SJSA1 (cell line): ENCODE measurements at regions not wholly inside any gene's neighbourhood (a gene's known extent, or its start where the extent isn't known, plus 50 kb on each side); places are given as distances from the start of the nearest gene placed in this dataset.

ENCODE experiments used
- DNase-seq, 2 experiments: peaks; one replicate each; pipeline ENCODE4 v3.0.0-alpha.2; 2015 to 2020; ENCODE audit warnings: low spot score in 2 of 2, low read depth in 1 of 2
- H3K27ac ChIP-seq: fragments of 250-450 bp; sonication (Bioruptor Pico); 2 replicates; pipeline ENCODE4 v1.5.1; 2020; ENCODE audit warnings: mild to moderate bottlenecking, moderate library complexity
- H3K27me3 ChIP-seq: fragments of 250-450 bp; sonication (Bioruptor Pico); replicated peaks from 2 replicates; pipeline ENCODE4 v1.5.1; 2020; ENCODE audit warnings: mild to moderate bottlenecking, moderate library complexity
- H3K36me3 ChIP-seq: fragments of 250-450 bp; sonication (Bioruptor Pico); 2 replicates; pipeline ENCODE4 v1.5.1; 2020; ENCODE audit warnings: mild to moderate bottlenecking
- H3K4me1 ChIP-seq: fragments of 250-450 bp; sonication (Bioruptor Pico); replicated peaks from 2 replicates; pipeline ENCODE4 v1.6.1; 2021; ENCODE audit warnings: mild to moderate bottlenecking
- H3K4me3 ChIP-seq: fragments of 250-450 bp; sonication (Bioruptor Pico); 2 replicates; pipeline ENCODE4 v1.5.1; 2020; ENCODE audit warnings: mild to moderate bottlenecking
- H3K9me3 ChIP-seq: fragments of 250-450 bp; sonication (Bioruptor Pico); replicated peaks from 2 replicates; pipeline ENCODE4 v1.5.1; 2020; ENCODE audit warnings: mild to moderate bottlenecking

DNA sequence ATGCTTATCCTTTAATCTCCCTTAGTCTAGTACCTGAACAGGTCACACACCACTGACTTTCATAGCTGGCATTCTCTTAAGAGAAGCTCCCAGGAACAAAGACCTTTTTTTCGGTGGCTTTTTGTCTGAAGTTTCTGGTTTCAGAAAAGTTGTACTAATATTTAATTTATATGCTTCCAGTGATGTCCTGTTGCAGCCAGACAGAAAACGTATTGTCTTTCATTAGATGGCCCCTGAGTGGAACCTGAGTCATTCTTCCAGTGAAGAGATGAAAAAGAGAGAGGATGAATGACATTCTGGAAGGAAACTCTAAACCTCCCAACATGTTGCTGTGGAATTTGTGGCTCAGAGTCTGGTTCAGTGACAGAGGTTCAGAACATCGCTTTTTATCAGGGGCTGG is 274.8 kb upstream of the TAC1 start:
- Histone ChIP-seq H3K27me3 (no peaks in the 10 kb centered on the region), H3K4me1 (no peaks in the 10 kb centered on the region), H3K36me3 (no peaks in the 10 kb centered on the region), H3K27ac (no peak overlapping the region), H3K9me3 (no peaks in the 10 kb centered on the region; the same call in 1 of the 2 replicates), H3K4me3 (no peak overlapping the region)
- DNase-seq, result no peak

DNA sequence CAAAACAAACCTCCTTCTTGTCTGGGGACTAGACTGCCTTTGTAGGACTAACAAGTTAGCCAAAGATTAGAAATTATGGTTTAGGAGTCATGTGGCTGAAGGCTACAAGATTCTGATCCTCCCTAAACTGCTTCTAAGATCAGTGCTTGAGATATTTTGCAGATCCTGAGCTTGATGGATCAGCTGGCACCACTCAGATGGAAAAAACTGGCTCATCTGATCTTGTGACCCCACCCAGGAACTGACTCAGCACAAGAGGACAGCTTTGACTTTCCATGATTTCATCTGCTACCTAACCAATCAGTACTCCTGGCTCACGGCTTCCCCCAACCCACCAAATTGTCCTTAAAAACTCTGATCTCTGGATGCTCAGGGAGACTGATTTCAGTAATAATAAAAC is 271.5 kb upstream of the TAC1 start:
- H3K27ac ChIP-seq, result no peak overlapping the region
- no peaks in the 10 kb centered on the region for H3K9me3 ChIP-seq
- no peaks in the 10 kb centered on the region for H3K36me3 ChIP-seq
- DNase-seq, result no peak
- H3K4me1 ChIP-seq, result no peaks in the 10 kb centered on the region
- no peaks in the 10 kb centered on the region for H3K27me3 ChIP-seq
- no peak overlapping the region for H3K4me3 ChIP-seq

DNA sequence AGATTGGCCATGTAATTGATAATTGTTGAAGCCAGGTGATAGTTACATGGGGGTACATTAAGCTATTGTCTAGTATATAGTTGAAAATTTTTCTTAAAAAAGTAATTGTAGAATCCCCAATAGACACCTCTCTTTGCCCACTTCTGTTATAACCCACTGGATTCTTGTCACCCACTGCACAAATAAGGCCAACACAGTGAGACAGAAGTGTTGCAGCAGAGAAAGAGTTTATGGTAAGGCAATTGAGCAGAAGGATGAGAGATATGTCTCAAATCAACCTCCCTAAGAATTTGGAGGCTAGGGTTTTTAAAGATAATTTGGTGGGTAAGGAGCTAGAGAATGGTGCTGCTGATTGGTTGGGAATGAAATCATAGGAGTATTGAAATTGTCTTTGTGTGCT is 270.3 kb upstream of the TAC1 start:
- H3K9me3 ChIP-seq, result no peaks in the 10 kb centered on the region
- no peaks in the 10 kb centered on the region for H3K27me3 ChIP-seq
- H3K27ac ChIP-seq, result no peak overlapping the region
- no peak for DNase-seq
- no peak overlapping the region for H3K4me3 ChIP-seq
- H3K36me3 ChIP-seq, result no peaks in the 10 kb centered on the region
- H3K4me1 ChIP-seq, result no peaks in the 10 kb centered on the region

DNA sequence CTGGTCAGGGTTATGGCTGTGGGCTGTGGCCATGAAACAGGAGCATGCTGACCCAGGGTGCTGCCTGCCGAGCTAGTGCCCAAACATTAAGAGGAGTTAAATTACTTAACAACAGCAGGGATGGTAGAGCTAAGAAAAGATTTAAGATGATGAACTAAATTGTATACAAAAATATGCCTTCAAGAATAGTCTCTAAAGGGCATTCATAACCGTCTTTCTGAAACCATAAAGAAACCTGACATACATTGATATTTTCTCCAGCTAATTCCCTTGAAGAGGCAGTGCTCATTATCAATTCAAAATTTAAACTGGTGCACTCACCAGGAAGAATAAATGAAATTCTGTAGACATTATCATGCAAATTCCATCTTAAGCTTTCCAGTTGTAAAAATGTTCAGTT is 265.8 kb upstream of the TAC1 start:
- Histone ChIP-seq H3K4me3 (no peak overlapping the region), H3K4me1 (no peaks in the 10 kb centered on the region), H3K27ac (no peak overlapping the region), H3K36me3 (no peaks in the 10 kb centered on the region), H3K9me3 (no peaks in the 10 kb centered on the region), H3K27me3 (no peaks in the 10 kb centered on the region)
- DNase-seq, result no peak

DNA sequence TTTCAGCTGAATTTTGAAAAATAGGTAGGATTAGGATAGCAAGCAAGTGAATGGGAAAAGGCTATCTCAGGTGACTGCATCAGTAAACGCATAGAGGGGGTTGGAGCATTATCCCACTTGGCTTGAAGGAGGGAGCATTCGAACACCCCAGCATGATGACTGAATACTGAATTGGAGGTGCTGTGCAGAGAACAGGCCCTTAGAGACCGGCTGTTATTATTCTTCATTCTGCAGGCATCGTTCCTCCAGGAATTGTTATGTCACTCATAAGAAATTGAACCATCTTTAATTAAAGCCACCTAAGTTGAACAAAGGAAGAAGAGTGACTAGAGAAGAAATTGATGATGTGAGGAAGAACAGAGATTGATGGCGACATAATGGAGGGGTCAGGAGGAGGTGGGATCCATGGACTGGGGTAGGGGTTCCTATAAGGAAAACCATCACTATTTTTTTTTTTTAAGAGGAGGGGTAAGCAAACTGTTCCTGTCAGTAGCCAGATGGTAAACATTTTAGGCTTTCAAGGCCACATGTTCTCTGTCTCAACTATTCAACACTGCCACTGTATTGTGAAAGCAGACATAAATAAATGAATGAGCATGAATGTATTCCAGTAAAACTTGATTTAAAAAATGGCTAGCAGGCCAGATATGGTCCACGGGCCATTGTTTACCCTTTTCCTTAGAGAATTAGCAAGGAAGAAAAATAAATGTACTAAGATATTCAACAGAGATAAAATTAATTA is 264.7 kb upstream of the TAC1 start:
- Histone ChIP-seq H3K27ac (no peak overlapping the region), H3K4me3 (no peak overlapping the region), H3K27me3 (no peaks in the 10 kb centered on the region), H3K36me3 (no peaks in the 10 kb centered on the region), H3K9me3 (no peaks in the 10 kb centered on the region), H3K4me1 (no peaks in the 10 kb centered on the region)
- DNase-seq, result no peak

DNA sequence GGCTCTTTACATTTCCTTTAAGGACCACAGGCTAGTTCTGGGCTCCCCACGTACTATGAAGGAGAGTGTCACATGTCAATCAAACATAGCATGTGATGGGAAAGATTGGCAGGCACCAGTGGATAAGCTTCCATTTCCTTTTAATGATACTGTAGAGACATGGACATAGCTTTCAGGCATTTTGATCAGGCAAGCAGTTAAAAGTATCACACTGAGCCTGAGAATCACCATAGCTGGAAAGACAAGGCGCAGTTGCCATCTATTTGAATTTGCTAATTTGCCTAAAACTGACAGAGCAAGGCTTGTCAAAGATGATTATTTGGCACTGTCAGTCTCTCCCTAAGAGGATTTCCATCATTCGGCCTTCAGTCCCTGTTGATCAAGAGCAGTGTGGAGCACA is 263.4 kb upstream of the TAC1 start:
- DNase-seq, result no peak
- Histone ChIP-seq H3K36me3 (no peaks in the 10 kb centered on the region), H3K9me3 (no peaks in the 10 kb centered on the region), H3K4me1 (no peaks in the 10 kb centered on the region), H3K27me3 (no peaks in the 10 kb centered on the region), H3K4me3 (no peak overlapping the region), H3K27ac (no peak overlapping the region)

DNA sequence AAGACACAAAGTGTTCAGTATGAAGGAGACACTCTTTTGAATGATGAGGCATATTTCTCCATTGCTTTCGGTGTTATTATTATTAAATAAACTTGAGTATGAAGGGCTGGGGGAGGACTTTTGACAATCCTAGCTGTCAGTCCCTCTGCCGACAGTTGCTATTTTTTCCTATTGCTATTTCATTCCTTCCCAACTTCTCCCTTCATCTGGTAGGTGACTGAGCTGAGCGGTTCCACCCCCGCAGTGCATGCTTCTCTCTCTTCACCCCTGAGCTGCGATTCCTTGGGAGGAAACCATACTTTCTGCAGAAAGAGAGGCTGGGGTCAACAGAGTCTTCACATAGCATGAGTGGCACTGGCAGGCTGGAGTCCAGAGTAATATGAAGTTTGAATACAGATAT is 261.2 kb upstream of the TAC1 start:
- Histone ChIP-seq H3K4me3 (no peak overlapping the region), H3K27me3 (no peaks in the 10 kb centered on the region), H3K4me1 (no peaks in the 10 kb centered on the region), H3K36me3 (no peaks in the 10 kb centered on the region), H3K27ac (no peak overlapping the region), H3K9me3 (no peaks in the 10 kb centered on the region)
- no peak for DNase-seq

DNA sequence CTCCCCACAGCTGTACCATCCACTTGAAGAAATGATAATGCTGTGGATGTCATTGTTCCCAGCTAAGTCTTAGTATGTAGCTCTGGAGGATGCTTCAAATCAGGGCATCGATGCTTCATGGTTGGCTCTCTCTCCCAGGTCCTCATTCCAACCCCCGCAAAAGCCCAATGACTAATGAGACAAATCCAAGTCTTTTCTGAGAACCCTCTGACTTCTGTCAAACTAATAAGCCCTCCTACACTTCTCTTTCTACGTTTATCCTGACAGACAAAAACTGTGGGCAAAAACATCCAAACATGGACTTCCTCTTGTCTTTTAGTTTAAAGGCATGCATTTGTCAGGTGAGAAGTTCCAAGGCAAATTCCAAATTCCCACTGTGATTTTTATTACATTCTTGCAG is 260.4 kb upstream of the TAC1 start:
- Histone ChIP-seq H3K27ac (no peak overlapping the region), H3K9me3 (no peaks in the 10 kb centered on the region), H3K36me3 (no peaks in the 10 kb centered on the region)

DNA sequence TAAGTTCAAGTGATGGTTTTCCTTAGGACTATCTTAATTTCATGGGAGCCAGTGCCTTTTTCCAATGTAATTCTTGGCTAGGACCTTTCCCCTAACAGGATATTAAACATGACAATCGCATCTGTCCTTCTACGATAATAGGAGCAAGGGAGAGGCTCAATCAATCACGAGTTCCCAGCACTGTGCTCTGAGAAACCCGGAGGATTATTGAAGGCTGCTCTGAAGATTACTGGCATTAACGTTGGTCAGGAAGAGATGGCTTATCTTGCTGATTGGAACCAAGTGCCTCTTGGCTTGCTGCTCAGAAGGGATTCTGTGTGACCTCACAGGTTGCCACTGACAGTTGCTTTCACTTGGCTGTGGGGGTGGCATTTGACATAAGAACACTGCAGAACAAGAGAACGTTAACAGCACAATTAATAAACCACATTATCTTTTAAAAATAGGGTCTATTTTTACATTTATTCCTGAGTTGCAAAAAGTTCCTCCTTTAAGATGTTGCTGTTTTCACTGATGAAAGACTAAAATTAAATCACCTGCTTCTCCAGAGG is 252.1 kb upstream of the TAC1 start:
- no peaks in the 10 kb centered on the region for H3K4me1 ChIP-seq
- no peaks in the 10 kb centered on the region for H3K36me3 ChIP-seq
- H3K4me3 ChIP-seq, result no peak overlapping the region
- no peaks in the 10 kb centered on the region for H3K27me3 ChIP-seq
- H3K27ac ChIP-seq, result no peak overlapping the region
- no peak for DNase-seq
- H3K9me3 ChIP-seq, result no peaks in the 10 kb centered on the region; the same call in 1 of the 2 replicates

More for the DNA sequence above, 260.4 kb upstream of the TAC1 start:
- no peak overlapping the region for H3K4me3 ChIP-seq
- no peak for DNase-seq
- H3K4me1 ChIP-seq, result no peaks in the 10 kb centered on the region
- no peaks in the 10 kb centered on the region for H3K27me3 ChIP-seq

DNA sequence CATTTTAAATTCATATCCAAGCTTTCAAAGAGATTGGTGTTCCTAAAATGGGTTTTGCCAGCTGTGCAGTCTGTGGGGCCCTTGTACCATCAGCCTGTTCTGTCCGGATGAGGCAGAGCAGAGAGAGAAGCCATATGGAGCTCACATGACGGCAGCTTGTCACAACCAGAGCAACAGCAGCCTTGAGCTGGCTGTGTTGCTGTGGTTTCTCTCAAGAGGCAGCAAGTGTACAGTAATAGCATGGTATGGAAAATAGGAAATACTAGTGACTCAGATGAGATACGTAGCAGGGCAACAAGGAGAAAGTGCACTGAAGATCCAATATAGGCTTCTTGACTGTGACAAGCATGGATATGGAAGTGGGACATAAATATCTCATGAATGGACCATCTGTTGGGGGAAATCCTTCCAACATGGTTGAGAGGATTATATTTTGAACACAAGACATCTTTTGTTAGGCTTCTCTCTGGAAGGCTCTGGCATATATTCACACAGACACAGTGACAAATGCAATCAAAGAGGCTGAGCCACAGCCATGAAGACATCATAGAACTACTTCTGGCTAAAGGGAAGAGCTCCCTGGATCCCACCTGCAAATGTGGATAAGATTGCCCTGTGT is 251.0 kb upstream of the TAC1 start:
- Histone ChIP-seq H3K4me3 (no peak overlapping the region), H3K9me3 (no peaks in the 10 kb centered on the region; the same call in 1 of the 2 replicates)
- DNase-seq, result no peak

DNA sequence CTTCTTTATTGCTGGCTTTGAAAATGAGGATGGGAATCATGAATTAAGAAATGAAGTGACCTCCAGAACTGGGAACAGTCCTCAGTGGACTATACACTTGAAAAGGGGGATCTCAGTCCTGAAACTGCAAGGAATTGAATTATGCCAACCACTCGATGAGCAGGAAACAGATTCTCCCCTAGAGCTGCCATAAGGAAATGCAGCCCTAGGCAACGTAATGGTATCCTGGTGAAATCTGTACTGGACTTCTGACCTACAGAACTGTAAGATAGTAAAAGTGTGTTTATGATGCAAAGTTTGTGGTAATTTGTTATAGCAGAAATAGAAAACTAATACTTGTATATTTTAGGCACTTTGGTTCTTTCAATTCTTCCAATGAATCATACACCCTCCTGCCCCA is 236.4 kb upstream of the TAC1 start:
- no peaks in the 10 kb centered on the region for H3K36me3 ChIP-seq
- H3K27me3 ChIP-seq, result no peaks in the 10 kb centered on the region
- DNase-seq, result no peak
- H3K27ac ChIP-seq, result no peak overlapping the region
- H3K4me3 ChIP-seq, result no peak overlapping the region
- H3K4me1 ChIP-seq, result no peaks in the 10 kb centered on the region
- H3K9me3 ChIP-seq, result no peaks in the 10 kb centered on the region

More for the DNA sequence above, 251.0 kb upstream of the TAC1 start:
- Histone ChIP-seq H3K36me3 (no peaks in the 10 kb centered on the region), H3K27ac (no peak overlapping the region), H3K4me1 (no peaks in the 10 kb centered on the region), H3K27me3 (no peaks in the 10 kb centered on the region)

DNA sequence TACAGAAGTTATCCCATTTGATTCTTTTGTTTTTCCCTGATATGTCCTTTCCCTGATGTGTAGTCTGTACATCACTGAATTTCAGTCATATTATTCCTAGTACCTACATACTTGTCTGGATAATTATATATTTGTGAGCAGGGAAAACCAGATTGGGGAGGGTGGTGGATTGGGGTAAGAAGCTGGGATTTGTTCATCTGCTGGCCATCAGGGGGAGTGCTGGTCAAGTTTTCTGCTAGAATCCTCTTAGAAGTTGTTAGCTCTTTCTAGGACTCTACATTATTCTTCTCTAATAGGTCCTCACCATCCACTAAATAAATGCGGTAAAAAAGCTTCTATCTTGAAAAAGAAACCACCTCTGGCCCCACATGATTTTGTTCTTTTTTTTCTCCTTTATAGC is 232.7 kb upstream of the TAC1 start:
- H3K27ac ChIP-seq, result no peak overlapping the region
- H3K4me3 ChIP-seq, result no peak overlapping the region
- no peaks in the 10 kb centered on the region for H3K4me1 ChIP-seq
- H3K9me3 ChIP-seq, result no peaks in the 10 kb centered on the region
- DNase-seq, result no peak
- H3K27me3 ChIP-seq, result no peaks in the 10 kb centered on the region
- no peaks in the 10 kb centered on the region for H3K36me3 ChIP-seq

DNA sequence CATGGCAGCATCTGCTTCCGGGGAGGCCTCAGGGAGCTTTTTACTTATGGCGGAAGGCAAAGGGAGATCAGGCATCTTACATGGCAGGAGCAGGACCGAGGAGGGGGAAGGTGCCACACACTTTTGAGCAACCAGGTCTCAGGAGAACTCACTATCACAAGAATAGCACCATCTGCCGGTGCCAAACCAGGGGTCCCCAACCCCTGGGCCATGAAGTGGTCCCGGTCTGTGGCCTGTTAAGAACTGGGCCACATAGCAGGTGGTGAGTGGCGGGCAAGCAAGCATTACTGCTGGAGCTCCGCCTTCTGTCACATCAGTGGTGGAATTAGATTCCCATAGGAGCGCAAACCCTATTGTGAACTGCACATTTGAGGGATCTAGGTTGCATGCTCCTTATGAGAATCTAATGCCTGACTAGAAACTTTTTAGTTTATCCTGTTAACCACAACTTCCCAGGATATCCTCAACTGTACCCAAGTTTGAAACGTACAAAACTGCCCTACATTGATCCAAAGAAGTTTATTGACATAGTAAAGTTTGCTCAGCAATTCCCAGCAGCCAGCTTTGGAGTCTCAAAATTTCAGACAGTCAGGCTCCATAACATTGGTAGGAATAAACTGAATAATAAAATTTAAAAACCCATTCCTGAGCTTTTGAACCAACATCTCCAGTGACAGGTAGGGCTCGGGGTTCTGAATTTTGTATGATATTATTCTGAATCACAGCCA is 228.4 kb upstream of the TAC1 start:
- no peak overlapping the region for H3K4me3 ChIP-seq
- no peaks in the 10 kb centered on the region for H3K9me3 ChIP-seq
- H3K4me1 ChIP-seq, result no peaks in the 10 kb centered on the region
- H3K36me3 ChIP-seq, result no peaks in the 10 kb centered on the region
- no peak overlapping the region for H3K27ac ChIP-seq
- H3K27me3 ChIP-seq, result no peaks in the 10 kb centered on the region; the same call in 1 of the 2 replicates
- DNase-seq, result no peak

DNA sequence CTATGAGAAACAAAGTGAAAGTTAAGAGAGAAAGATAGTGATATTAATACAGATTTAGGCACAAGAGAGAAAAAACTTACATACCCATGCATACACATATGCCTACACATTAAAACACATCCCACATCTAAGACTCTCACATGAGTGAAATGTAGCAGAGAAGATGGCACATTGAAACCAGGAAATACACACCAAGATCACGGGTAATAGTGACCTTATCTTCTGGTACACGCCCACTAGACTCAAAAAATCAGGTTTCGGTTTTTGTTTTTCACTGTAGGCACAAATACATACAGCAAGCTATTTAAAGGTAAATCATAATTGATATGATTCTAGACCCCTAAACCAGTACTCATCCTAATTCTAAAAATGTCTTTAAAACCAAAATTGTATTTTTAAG is 225.2 kb upstream of the TAC1 start:
- Histone ChIP-seq H3K4me1 (no peaks in the 10 kb centered on the region), H3K27me3 (no peaks in the 10 kb centered on the region; the same call in 1 of the 2 replicates), H3K9me3 (no peaks in the 10 kb centered on the region), H3K36me3 (no peaks in the 10 kb centered on the region), H3K4me3 (no peak overlapping the region), H3K27ac (no peak overlapping the region)
- no peak for DNase-seq
